BJ (cell line): ENCODE measurements at regions not wholly inside any gene's neighbourhood (a gene's known extent, or its start where the extent isn't known, plus 50 kb on each side); places are given as distances from the start of the nearest gene placed in this dataset.

Source experiments
- CTCF ChIA-PET: fragments of 350-600 bp; formaldehyde crosslinking; extraction: SDS; loops from one replicate; lab custom pipeline; 2021; ENCODE audit warnings: antibody characterized with exemption, inconsistent platforms; lab: Yijun Ruan, JAX
- POLR2A ChIA-PET: fragments of 300-600 bp; sonication (Branson Sonifier 250); formaldehyde crosslinking; extraction: SDS; loops from one replicate; lab custom pipeline; 2021; ENCODE audit warnings: antibody characterized with exemption; lab: Charles Lee
- DNase-seq: peaks from one replicate; pipeline ENCODE4 v3.0.0-alpha.2; 2011; ENCODE audit warnings: low read depth
- H3K27me3 ChIP-seq: 2 replicates; pipeline ENCODE4 v1.6.0; 2011; ENCODE audit warnings: low read length; ENCODE audit not compliant: control insufficient read depth, insufficient read depth
- H3K36me3 ChIP-seq: 2 replicates; pipeline ENCODE4 v1.5.1; 2011; ENCODE audit warnings: low read length; ENCODE audit not compliant: control insufficient read depth, insufficient read depth
- H3K4me3 ChIP-seq: 2 replicates; pipeline ENCODE4 v1.5.1; 2011; ENCODE audit warnings: low read depth, mild to moderate bottlenecking, control low read depth, low read length
- CTCF ChIP-seq: IDR thresholded peaks from 2 replicates; pipeline ENCODE4 v1.5.1; 2011; ENCODE audit warnings: low read depth, mild to moderate bottlenecking, control low read depth, inconsistent platforms, low read length, moderate library complexity; ENCODE audit not compliant: insufficient read depth

- H3K4me3 ChIP-seq: no peak overlapping the region
- no peaks in the 10 kb centered on the region for H3K36me3 ChIP-seq
- no peak for TF ChIP-seq CTCF
- CTCF ChIA-PET: interaction anchor here (0.9 kb wide), 1 partner anchor 9 kb away, joined by 3 read pairs; no protein-coding TSS in a partner anchor
- DNase-seq: no peak
- 0 out of 2 replicates have a peak, but pooled peaks cover 1% of the 10 kb centered on the region for H3K27me3 ChIP-seq
- POLR2A ChIA-PET: no interaction called here
Observed at GRCh38 chr4:143017210-143017609, 167.5 kb upstream of the USP38 start.

- no peak for DNase-seq
- ChIA-PET CTCF (no interaction called here), POLR2A (no interaction called here)
- TF ChIP-seq CTCF: no peak
- H3K27me3 ChIP-seq: 0 out of 2 replicates have a peak, but pooled peaks cover 1% of the 10 kb centered on the region
- no peaks in the 10 kb centered on the region for H3K36me3 ChIP-seq
- H3K4me3 ChIP-seq: no peak overlapping the region
Observed at GRCh38 chr4:143019351-143019750, 165.4 kb upstream of the USP38 start.

GRCh38 chr4:143021384-143021783 is 163.3 kb upstream of the USP38 start:
- H3K4me3 ChIP-seq: no peak overlapping the region
- no peaks in the 10 kb centered on the region for H3K36me3 ChIP-seq
- ChIA-PET POLR2A (no interaction called here), CTCF (interaction anchor here (0.9 kb wide), 1 partner anchor 11 kb away, joined by 3 read pairs; no protein-coding TSS in a partner anchor)
- no peak for DNase-seq
- no peak for TF ChIP-seq CTCF
- 0 out of 2 replicates have a peak, but pooled peaks cover 1% of the 10 kb centered on the region for H3K27me3 ChIP-seq

GRCh38 chr4:143023239-143023918 is 161.3 kb upstream of the USP38 start:
- Histone ChIP-seq H3K27me3 (0 out of 2 replicates have a peak, but pooled peaks cover 1% of the 10 kb centered on the region), H3K36me3 (no peaks in the 10 kb centered on the region), H3K4me3 (no peak overlapping the region)
- DNase-seq: no peak
- no peak for TF ChIP-seq CTCF
- POLR2A ChIA-PET: no interaction called here
- CTCF ChIA-PET: interaction anchor here (0.5 to 1.0 kb wide), 2 partner anchors 68 to 1864 kb away, joined by 3 read pairs; no protein-coding TSS in a partner anchor

- peak; percentile 55 for TF ChIP-seq CTCF
- DNase-seq: peak; percentile 18
- no peaks in the 10 kb centered on the region for H3K27me3 ChIP-seq
- ChIA-PET POLR2A (no interaction called here), CTCF (interaction anchor here (0.6 to 1.7 kb wide), 6 partner anchors 11 to 897 kb away, joined by 3 to 7 read pairs (median 4); partner anchors contain the start of gene INPP4B)
- H3K4me3 ChIP-seq: no peak overlapping the region
- no peaks in the 10 kb centered on the region for H3K36me3 ChIP-seq
Observed at GRCh38 chr4:143025081-143025704, 159.5 kb upstream of the USP38 start.
